A549 (cell line): ENCODE measurements at regions not wholly inside any gene's neighbourhood (a gene's known extent, or its start where the extent isn't known, plus 50 kb on each side); places are given as distances from the start of the nearest gene placed in this dataset.

Experiments used
- NPAS2 ChIP-seq: fragments of 250-450 bp; sonication (Bioruptor Pico); IDR thresholded peaks from 2 replicates; pipeline ENCODE4 v1.8.0; 2022; ENCODE audit warnings: mild to moderate bottlenecking, moderate library complexity, borderline replicate concordance
- PHF8 ChIP-seq: fragments of 200-600 bp; sonication (generic); IDR thresholded peaks from 2 replicates; pipeline ENCODE4 v1.6.1; 2016; ENCODE audit warnings: low read depth, mild to moderate bottlenecking, antibody characterized with exemption, moderate library complexity, borderline replicate concordance
- POLR2A ChIP-seq: IDR thresholded peaks from 2 replicates; pipeline ENCODE4 v1.6.1; 2012; ENCODE audit warnings: mild to moderate bottlenecking, low read length
- POLR2AphosphoS2 ChIP-seq: conservative IDR thresholded peaks from 2 replicates; pipeline ENCODE4 v1.6.1; 2012; ENCODE audit warnings: low read length, improper control_type of control experiment, inconsistent platforms
- TF ChIP-seq, protein P1 (sequence below): IDR thresholded peaks from 2 replicates; pipeline ENCODE4 v1.6.1; 2012
- TF ChIP-seq, protein P2 (sequence below): fragments of >200 bp; sonication (Bioruptor Twin); formaldehyde crosslinking; IDR thresholded peaks from 3 replicates; pipeline ENCODE4 v1.5.1; 2016

DNA sequence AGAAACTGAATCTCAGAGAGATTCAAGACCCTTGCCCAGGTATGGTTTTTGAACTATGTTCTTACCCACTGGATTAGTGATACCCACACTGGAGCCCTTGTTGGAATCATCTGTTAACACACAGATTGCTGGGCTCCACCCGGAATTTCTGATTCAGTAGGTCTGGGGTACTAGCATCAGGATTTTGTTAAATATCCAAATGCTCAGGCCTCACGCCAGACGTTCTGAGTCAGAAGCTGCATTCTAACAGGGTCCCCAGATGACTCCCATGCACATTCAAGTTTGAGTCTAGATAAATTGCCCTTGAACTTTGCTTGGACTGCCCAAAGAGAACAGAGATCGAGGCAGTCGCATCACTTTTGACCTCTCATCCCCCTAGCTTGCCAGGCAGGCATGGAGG lies 182.0 kb upstream of the WWC1 start:
- TF ChIP-seq, protein P1, sequence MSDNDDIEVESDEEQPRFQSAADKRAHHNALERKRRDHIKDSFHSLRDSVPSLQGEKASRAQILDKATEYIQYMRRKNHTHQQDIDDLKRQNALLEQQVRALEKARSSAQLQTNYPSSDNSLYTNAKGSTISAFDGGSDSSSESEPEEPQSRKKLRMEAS = no peak
- TF ChIP-seq, protein P2, sequence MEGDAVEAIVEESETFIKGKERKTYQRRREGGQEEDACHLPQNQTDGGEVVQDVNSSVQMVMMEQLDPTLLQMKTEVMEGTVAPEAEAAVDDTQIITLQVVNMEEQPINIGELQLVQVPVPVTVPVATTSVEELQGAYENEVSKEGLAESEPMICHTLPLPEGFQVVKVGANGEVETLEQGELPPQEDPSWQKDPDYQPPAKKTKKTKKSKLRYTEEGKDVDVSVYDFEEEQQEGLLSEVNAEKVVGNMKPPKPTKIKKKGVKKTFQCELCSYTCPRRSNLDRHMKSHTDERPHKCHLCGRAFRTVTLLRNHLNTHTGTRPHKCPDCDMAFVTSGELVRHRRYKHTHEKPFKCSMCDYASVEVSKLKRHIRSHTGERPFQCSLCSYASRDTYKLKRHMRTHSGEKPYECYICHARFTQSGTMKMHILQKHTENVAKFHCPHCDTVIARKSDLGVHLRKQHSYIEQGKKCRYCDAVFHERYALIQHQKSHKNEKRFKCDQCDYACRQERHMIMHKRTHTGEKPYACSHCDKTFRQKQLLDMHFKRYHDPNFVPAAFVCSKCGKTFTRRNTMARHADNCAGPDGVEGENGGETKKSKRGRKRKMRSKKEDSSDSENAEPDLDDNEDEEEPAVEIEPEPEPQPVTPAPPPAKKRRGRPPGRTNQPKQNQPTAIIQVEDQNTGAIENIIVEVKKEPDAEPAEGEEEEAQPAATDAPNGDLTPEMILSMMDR = no peak
- no peak for TF ChIP-seq POLR2AphosphoS2
- no peak for TF ChIP-seq NPAS2 (CRISPR knock-in tag)
- TF ChIP-seq POLR2A = no peak
- TF ChIP-seq PHF8 = no peak
